ENCODE measurements at regions not wholly inside any gene's neighbourhood (a gene's known extent, or its start where the extent isn't known, plus 50 kb on each side); places are given as distances from the start of the nearest gene placed in this dataset.

- TF ChIP-seq CTCF (IDR thresholded peaks at IDR 0.05) (no peak), POLR2A (IDR thresholded peaks at IDR 0.05) (no peak)
Measured at GRCh38 chr1:201595381-201595780, 56.5 kb downstream of the NAV1 start.
